ENCODE measurements at regions not wholly inside any gene's neighbourhood (a gene's known extent, or its start where the extent isn't known, plus 50 kb on each side); places are given as distances from the start of the nearest gene placed in this dataset.
"Not testable (repeated sequence)": the region's sequence is repeated elsewhere in the genome, so short reads cannot be mapped to it uniquely, and the experiment has no call there.

DNA sequence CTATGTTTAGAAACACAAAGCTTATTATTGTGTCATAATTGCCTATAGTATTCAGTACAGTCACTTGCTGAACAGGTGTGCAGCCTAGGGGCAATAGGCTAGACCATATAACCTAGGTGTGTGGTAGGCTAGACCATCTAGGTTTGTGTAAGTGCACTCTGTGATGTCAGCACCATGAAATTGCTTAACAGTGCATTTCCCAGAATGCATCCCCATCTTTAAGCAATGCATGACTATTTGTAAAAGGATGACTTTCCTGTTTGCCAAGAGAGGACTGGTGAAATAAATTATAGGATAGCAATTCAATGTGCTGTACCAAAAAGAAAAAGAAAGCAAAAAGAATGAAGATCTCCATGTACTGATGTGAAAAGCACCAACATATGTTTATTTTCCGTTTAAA is 288.7 kb upstream of the AUTS2 start:
- no peak for DNase-seq

GRCh38 chr7:69311489-69311888 is 286.8 kb upstream of the AUTS2 start:
- no peak for DNase-seq

DNA sequence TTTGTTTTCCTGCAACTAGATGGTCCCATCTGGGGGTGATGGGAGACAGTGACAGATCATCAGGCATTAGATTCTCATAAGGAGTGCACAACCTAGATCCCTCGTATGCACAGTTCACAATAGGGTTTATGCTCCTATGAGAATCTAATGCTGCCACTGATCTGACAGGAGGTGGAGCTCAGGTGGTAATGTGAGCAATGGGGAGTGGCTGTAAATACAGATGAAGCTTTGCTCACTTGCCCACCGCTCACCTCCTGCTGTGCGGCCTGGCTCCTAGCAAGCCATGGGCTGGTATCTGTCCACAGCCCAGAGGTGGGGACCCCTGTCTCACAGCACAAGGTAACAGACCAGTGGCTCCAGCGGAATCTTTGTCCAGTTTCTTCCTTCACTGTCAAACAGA is 284.4 kb upstream of the AUTS2 start:
- not testable (repeated sequence) for DNase-seq

DNA sequence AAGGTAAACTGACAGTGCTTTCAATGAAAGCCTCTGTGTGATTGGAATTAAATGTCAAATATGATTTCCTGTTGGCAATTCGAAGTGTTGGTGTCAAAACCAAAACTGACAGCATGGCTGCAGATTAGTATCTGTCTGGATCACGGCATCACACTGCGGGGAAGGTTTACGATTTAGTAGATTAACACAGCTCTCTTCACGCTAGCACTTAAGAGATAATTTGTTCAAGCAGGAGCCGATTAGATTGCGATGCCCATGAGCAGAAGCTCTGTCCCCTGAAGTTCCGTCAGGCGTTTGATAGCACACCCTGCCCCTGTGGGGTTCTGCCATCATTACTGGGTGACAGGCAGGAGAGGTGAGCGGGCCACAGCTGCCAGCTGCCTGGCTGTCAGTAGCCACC is 279.5 kb upstream of the AUTS2 start:
- DNase-seq, result no peak

- DNase-seq, result no peak
These were observed 269.8 kb upstream of the AUTS2 start for GRCh38 chr7:69328516-69328915.

GRCh38 chr7:69334701-69335100 is 263.6 kb upstream of the AUTS2 start:
- no peak for DNase-seq

GRCh38 chr7:69335331-69335730 is 262.9 kb upstream of the AUTS2 start:
- DNase-seq, result no peak

DNA sequence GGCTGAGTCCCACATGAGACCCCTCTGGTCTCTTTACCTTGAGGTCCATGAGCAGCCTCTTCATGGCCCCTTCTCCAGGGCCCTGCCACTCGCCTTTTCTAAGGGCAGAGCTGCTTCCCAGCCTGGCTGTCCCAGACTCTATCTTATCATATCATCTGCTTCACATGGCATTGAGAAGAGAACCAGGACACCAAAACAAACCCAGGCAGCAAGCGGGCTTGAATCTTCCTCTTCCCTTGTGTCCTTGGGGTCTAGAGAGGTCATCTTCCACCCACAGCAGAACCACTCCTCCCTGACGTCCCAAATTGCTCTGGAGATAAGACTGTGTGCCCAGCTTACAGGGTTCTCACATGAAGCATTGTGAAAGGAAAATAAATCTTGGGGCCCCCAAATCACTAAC is 261.3 kb upstream of the AUTS2 start:
- DNase-seq, result no peak

- no peak for DNase-seq
These were observed 260.1 kb upstream of the AUTS2 start for GRCh38 chr7:69338144-69338543.

DNA sequence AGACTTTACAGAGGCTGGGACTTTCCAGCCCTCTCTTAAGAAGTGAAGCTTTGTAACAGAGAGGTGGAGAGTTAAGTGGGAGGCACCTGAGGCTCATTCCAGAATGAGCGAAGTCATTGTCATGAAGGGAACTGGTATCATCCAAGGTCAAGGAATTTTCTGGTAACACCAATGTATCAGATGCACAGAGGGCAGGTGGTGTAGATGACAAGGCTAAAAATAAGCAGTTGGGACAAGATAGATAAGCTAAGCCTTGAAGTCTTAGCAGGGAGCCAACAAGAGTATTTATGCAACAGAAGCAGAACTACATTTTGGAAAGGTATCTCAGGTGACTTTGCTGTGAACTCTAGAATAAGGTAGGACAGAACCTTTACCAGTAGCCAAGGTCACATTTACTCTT is 257.0 kb upstream of the AUTS2 start:
- DNase-seq, result no peak

GRCh38 chr7:69342154-69342884 is 256.0 kb upstream of the AUTS2 start:
- no peak for DNase-seq

DNA sequence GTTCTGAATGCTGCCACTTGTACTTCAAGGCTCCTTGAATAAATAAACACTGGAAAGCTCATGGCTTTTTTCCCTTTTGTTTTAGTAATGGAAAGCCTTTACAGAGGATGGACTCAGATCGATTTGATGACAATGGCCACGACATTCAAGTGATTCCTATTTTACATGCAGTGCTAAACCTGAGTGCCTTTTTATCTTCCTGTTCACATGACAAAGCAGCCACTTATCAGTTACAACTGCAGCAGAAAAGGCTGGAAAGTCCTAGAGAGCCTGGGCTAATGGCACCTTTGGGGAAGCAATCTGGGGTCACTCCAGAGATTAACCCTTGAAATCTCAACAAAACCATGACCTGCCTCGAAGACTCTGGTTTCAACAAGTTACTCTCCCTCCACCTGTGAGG is 249.0 kb upstream of the AUTS2 start:
- no peak for DNase-seq

DNA sequence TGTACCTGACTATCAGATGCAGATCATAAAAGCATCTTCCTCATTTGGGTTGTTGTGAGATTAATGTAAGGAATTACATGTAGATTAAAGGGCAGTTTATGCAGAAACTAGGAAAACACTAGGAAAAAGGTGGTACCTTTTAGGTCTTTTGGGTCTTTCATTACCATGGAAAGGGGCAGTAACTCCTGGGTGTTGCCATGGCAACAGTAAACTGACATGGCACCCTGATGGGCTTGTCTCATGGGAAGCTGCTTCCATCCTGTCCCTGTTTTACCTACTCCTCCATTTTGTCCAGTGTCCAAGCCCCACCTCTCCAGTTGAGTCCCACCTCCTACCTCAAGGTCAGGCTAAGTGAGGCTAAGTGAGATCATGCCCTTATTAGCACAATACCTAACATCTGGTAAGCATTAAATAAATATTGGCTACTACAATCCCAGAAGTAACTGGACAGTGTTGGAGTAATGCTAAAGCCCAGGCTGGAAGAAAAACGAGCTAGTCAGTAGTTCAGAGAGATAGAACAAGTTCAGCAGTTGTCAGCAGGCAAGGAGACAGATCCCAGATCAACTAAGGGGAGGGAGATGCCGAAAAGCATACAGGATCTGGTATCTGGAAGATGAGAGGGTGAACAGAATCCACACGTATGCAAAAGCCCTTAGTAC is 240.0 kb upstream of the AUTS2 start:
- no peak for DNase-seq

- no peak for DNase-seq
These were observed 239.1 kb upstream of the AUTS2 start for GRCh38 chr7:69359003-69359700.

DNA sequence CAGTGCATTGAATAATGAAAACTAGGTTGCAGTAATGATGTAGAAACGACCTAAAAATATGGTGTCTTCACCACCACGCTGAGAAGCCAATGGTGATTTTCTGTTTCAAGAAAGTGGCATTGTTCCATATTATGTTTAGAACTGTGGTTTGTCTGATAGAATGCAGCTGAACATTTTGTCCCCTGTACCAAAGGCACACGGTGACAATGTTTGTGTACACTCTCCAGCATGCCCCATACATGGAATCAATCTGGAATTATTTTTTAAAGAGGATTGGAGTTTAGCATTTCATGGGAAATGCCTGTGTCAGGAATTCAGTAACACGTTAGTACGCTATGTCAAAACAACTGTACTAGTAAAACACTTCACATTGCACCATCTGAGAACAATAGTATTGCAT is 237.4 kb upstream of the AUTS2 start:
- no peak for DNase-seq

DNA sequence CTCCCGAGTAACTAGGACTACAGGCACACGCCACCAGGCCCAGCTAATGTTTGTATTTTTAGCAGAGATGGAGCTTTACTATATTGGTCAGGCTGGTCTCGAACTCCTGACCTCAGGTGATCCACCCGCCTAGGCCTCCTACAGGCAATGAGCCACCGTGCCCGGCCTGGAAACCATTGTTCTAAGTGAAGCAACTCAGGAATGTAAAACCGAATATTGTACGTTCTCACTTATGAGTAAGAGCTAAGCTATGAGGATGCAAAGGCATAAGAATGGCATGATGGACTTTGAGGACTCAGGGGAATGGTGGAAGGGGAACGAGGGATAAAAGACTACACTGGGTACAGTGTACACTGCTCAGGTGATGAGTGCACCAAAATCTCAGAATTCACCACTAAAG is 235.1 kb upstream of the AUTS2 start:
- DNase-seq, result no peak

GRCh38 chr7:69364813-69365643 is 233.2 kb upstream of the AUTS2 start:
- no peak for DNase-seq

DNA sequence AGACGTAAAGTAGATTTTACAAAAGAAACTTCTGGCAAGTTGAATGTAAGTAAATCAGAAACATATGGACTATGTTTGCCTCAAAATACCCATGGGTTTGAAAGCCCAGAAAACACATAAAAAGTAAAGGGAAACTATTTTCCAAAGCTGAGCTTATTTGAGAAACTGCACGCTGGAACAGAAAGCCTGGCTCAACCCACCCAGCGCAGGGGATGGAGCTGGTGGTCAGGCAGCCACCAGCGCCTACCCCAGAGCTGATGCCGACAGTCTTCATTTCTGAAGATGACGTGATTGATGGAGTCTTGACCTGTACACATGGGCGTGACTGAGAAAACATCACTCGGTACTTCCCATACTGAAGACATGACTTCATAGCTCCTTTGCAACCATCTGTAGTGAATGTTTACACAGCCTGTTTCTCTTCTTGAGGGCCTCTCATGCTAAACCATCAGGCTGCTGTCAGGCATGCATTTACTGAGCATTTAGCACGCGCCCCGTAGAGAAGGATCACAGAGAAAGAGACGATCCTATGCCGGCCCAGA is 232.6 kb upstream of the AUTS2 start:
- DNase-seq, result no peak

- DNase-seq, result no peak
These were observed 230.5 kb upstream of the AUTS2 start for GRCh38 chr7:69367780-69368179.

DNA sequence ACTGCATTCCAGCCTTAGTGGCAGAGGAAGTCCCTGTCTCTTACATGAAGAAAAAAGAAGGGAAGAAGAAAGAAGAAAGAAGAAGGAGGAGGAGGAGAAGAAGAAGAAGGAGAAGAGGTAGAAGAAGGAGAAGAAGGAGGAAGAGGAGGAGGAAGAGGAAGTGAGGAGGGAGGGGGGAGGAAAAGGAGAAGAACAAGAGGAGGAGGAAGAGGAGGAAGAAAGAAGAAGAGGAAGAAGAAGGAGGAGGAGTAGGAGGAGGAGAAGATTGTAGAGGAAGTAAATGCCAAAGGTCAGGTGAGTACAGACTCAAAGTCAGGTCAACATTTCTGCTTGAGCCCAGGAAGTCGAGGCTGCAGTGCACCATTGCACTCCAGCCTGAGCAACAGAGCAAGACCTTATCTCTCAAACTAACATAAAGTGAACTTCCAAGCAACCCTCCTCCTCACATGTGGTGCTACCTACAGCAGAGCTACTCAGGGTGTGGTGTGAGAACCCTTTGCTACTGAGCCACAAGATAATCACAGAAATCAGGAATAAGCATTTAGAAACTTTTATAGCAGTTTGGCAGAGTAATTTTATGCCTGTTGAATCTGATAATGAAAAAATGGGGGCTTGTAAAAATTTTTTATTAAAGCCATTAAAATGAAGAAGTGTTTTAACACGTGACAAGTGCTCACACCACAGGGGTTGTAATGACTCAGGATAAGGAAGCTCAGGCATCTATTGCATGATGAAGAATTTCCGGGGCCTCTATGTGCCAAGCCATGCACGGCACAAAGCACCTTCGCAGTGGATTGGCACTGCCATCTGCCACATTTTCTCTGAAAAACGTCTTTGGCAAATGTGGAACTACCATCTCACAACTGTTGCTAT is 224.9 kb upstream of the AUTS2 start:
- no peak for DNase-seq

GRCh38 chr7:69374044-69374425 is 224.2 kb upstream of the AUTS2 start:
- no peak for DNase-seq

GRCh38 chr7:69377191-69377590 is 221.1 kb upstream of the AUTS2 start:
- no peak for DNase-seq
